Activated CD8-positive, alpha-beta T cell treated with anti-CD3 and anti-CD28 coated beads, Interleukin-2, amount 10 ng/mL, durations not matched to agents 7 days and 5 days (primary cell): ENCODE measurements at regions not wholly inside any gene's neighbourhood (a gene's known extent, or its start where the extent isn't known, plus 50 kb on each side); places are given as distances from the start of the nearest gene placed in this dataset.
A peak's percentile ranks its signal among the peaks of the same experiment; 100 is the strongest.

Experiments
- ATAC-seq: fragments of 150-1000 bp; cut with Tn5 transposase; one replicate; pipeline ENCODE4 v1.10.0; 2021; ENCODE audit warnings: moderate library complexity
- CTCF ChIA-PET: fragments of 350-600 bp; sonication (Branson Sonifier 250); formaldehyde crosslinking; loops from one replicate; lab custom pipeline; 2021; ENCODE audit warnings: antibody characterized with exemption; lab: Charles Lee
- POLR2A ChIA-PET: fragments of 350-600 bp; sonication (Branson Sonifier 250); formaldehyde crosslinking; loops from one replicate; lab custom pipeline; 2021; ENCODE audit warnings: antibody characterized with exemption; lab: Charles Lee
- DNase-seq: peaks from one replicate; pipeline ENCODE4 v3.0.0-alpha.2; 2020
- H3K27ac Mint-ChIP-seq: one replicate; pipeline ENCODE4 v1.8.0; 2021; ENCODE audit warnings: mild to moderate bottlenecking, mixed read lengths
- H3K27me3 Mint-ChIP-seq: one replicate; pipeline ENCODE4 v1.8.0; 2021; ENCODE audit warnings: low read depth, mixed read lengths
- H3K36me3 Mint-ChIP-seq: one replicate; pipeline ENCODE4 v1.8.0; 2021; ENCODE audit warnings: low read depth, mixed read lengths
- H3K4me1 Mint-ChIP-seq: one replicate; pipeline ENCODE4 v1.8.0; 2021; ENCODE audit warnings: low read depth, mixed read lengths
- H3K4me3 Mint-ChIP-seq: one replicate; pipeline ENCODE4 v1.8.0; 2021; ENCODE audit warnings: mild to moderate bottlenecking, mixed read lengths
- H3K9me3 Mint-ChIP-seq: one replicate; pipeline ENCODE4 v1.8.0; 2022; ENCODE audit warnings: mixed read lengths; ENCODE audit not compliant: insufficient read depth

GRCh38 chr2:177314722-177315264 lies 50.3 kb upstream of the NFE2L2 start:
- H3K27me3 Mint-ChIP-seq: no peaks in the 10 kb centered on the region
- H3K9me3 Mint-ChIP-seq: no peaks in the 10 kb centered on the region
- H3K36me3 Mint-ChIP-seq: peaks cover 6% of the 10 kb centered on the region
- H3K27ac Mint-ChIP-seq: no peak overlapping the region
- DNase-seq (no peak), ATAC-seq (no peak)
- no peak overlapping the region for H3K4me3 Mint-ChIP-seq
- CTCF ChIA-PET: interaction anchor here (0.6 to 2.5 kb wide), 9 partner anchors 12 to 154 kb away, joined by 3 to 11 read pairs (median 6); no protein-coding TSS in a partner anchor
- peaks cover 16% of the 10 kb centered on the region for H3K4me1 Mint-ChIP-seq
- POLR2A ChIA-PET: interaction anchor here (4.4 kb wide), 1 partner anchor 50 kb away, joined by 22 read pairs; the partner anchor contains the start of gene NFE2L2

- CTCF ChIA-PET: interaction anchor here (1.0 to 2.4 kb wide), 2 partner anchors 20 to 151 kb away, joined by 8 to 11 read pairs; no protein-coding TSS in a partner anchor
- ATAC-seq: no peak
These were observed 50.8 kb upstream of the NFE2L2 start for GRCh38 chr2:177315364-177315763.

DNA sequence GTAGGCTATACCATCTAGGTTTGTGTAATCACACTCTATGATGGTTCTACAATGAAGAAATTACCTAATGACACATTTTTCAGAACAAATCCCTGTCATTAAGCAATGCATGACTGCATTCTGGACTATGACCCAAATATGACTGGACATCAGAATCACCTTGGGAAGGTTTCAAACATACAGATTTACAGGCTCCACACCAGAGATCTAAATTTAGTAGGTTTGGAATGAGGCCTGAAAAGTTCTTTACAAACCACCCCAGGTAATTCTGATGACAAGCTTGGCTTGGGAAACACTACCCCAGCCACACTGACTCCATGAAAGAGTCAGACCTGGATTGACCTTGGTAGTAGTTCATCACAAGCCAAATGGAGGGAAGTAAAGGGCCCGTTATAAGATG lies 52.2 kb upstream of the NFE2L2 start:
- Mint-ChIP-seq H3K9me3 (no peaks in the 10 kb centered on the region), H3K27ac (no peak overlapping the region), H3K27me3 (no peaks in the 10 kb centered on the region), H3K4me3 (no peak overlapping the region), H3K4me1 (peaks cover 5% of the 10 kb centered on the region), H3K36me3 (peaks cover 2% of the 10 kb centered on the region)
- no peak for DNase-seq
- POLR2A ChIA-PET: no interaction called here
- no peak for ATAC-seq
- CTCF ChIA-PET: no interaction called here

More at GRCh38 chr2:177315364-177315763, 50.8 kb upstream of the NFE2L2 start:
- POLR2A ChIA-PET: interaction anchor here (4.4 kb wide), 1 partner anchor 51 kb away, joined by 22 read pairs; the partner anchor contains the start of gene NFE2L2
- Mint-ChIP-seq H3K27me3 (no peaks in the 10 kb centered on the region), H3K27ac (no peak overlapping the region), H3K36me3 (peaks cover 6% of the 10 kb centered on the region), H3K9me3 (no peaks in the 10 kb centered on the region), H3K4me1 (peaks cover 10% of the 10 kb centered on the region), H3K4me3 (no peak overlapping the region)
- no peak for DNase-seq

GRCh38 chr2:177317443-177317842 lies 52.9 kb upstream of the NFE2L2 start:
- no peaks in the 10 kb centered on the region for H3K27me3 Mint-ChIP-seq
- H3K36me3 Mint-ChIP-seq: peaks cover 2% of the 10 kb centered on the region
- no peak for DNase-seq
- H3K27ac Mint-ChIP-seq: no peak overlapping the region
- ChIA-PET CTCF (no interaction called here), POLR2A (no interaction called here)
- H3K9me3 Mint-ChIP-seq: no peaks in the 10 kb centered on the region
- ATAC-seq: no peak
- H3K4me1 Mint-ChIP-seq: peaks cover 5% of the 10 kb centered on the region
- H3K4me3 Mint-ChIP-seq: no peak overlapping the region

- ATAC-seq: no peak
- CTCF ChIA-PET: interaction anchor here (0.6 to 0.7 kb wide), 2 partner anchors 53 to 153 kb away, joined by 3 read pairs; partner anchors contain the start of gene NFE2L2
- H3K27ac Mint-ChIP-seq: no peak overlapping the region
These were observed 53.3 kb upstream of the NFE2L2 start for GRCh38 chr2:177317857-177318256.

GRCh38 chr2:177318613-177319012 lies 54.1 kb upstream of the NFE2L2 start:
- no peaks in the 10 kb centered on the region for H3K27me3 Mint-ChIP-seq
- no peak for ATAC-seq
- peaks cover 4% of the 10 kb centered on the region for H3K36me3 Mint-ChIP-seq
- no peak overlapping the region for H3K27ac Mint-ChIP-seq
- H3K4me3 Mint-ChIP-seq: no peak overlapping the region
- ChIA-PET CTCF (interaction anchor here (0.6 to 0.7 kb wide), 2 partner anchors 54 to 154 kb away, joined by 3 read pairs; partner anchors contain the start of gene NFE2L2), POLR2A (no interaction called here)
- H3K4me1 Mint-ChIP-seq: no peaks in the 10 kb centered on the region
- DNase-seq: no peak
- no peaks in the 10 kb centered on the region for H3K9me3 Mint-ChIP-seq

More at GRCh38 chr2:177317857-177318256, 53.3 kb upstream of the NFE2L2 start:
- Mint-ChIP-seq H3K9me3 (no peaks in the 10 kb centered on the region), H3K4me1 (peaks cover 5% of the 10 kb centered on the region), H3K27me3 (no peaks in the 10 kb centered on the region), H3K4me3 (no peak overlapping the region), H3K36me3 (peaks cover 2% of the 10 kb centered on the region)
- POLR2A ChIA-PET: no interaction called here
- DNase-seq: no peak

DNA sequence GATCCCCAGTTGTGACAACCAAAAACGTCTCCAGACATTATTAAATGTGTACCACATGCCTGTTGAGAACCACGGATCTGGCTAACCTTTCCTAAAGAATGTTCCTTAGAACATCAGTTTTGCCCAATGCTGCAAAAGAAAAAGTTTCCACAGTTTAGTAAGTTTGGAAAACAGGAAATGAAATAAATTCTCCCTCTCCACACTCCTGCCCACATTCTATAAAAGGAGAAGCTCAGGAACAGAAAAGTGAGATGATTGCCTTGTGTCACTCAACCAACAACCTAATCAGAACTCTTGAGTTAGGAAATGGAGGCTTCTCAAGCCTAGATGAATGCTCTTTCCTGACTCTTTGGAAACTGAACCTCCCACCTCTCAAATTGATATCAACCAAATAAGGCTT lies 56.1 kb upstream of the NFE2L2 start:
- CTCF ChIA-PET: no interaction called here
- H3K9me3 Mint-ChIP-seq: no peaks in the 10 kb centered on the region
- POLR2A ChIA-PET: no interaction called here
- ATAC-seq (no peak), DNase-seq (no peak)
- H3K4me3 Mint-ChIP-seq: no peak overlapping the region
- peaks cover 4% of the 10 kb centered on the region for H3K36me3 Mint-ChIP-seq
- H3K27ac Mint-ChIP-seq: no peak overlapping the region
- no peaks in the 10 kb centered on the region for H3K27me3 Mint-ChIP-seq
- no peaks in the 10 kb centered on the region for H3K4me1 Mint-ChIP-seq

- POLR2A ChIA-PET: no interaction called here
- H3K27ac Mint-ChIP-seq: peak overlapping the region; percentile 26
- no peak overlapping the region for H3K4me3 Mint-ChIP-seq
- DNase-seq (no peak), ATAC-seq (no peak)
- peaks cover 4% of the 10 kb centered on the region for H3K36me3 Mint-ChIP-seq
- H3K9me3 Mint-ChIP-seq: no peaks in the 10 kb centered on the region
- CTCF ChIA-PET: no interaction called here
- no peaks in the 10 kb centered on the region for H3K27me3 Mint-ChIP-seq
- no peaks in the 10 kb centered on the region for H3K4me1 Mint-ChIP-seq
These were observed 58.3 kb upstream of the NFE2L2 start for GRCh38 chr2:177322801-177323261.

DNA sequence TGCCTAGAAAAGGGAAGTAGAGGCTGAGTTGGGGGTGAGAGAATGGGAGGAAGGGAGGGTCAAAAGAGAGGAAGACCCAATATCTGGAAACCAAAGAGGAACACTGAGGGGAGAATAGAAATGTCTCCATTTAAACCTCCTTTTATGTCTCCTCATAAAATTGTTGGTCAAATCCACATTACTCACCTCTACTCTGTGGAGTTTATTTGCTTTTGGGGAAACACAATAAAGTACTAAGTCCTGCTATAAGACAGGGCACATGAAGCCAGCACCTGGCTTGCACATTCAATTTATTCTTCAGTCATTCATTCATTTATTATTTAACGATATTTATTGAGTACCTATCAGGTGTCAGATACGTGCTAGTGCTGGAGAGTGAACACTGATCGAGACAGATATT lies 60.3 kb upstream of the NFE2L2 start:
- Mint-ChIP-seq H3K27ac (no peak overlapping the region), H3K4me3 (no peak overlapping the region), H3K36me3 (peaks cover 7% of the 10 kb centered on the region), H3K9me3 (no peaks in the 10 kb centered on the region), H3K4me1 (peaks cover 3% of the 10 kb centered on the region), H3K27me3 (no peaks in the 10 kb centered on the region)
- ChIA-PET POLR2A (no interaction called here), CTCF (interaction anchor here (1.0 kb wide), 1 partner anchor 11 kb away, joined by 3 read pairs; no protein-coding TSS in a partner anchor)
- ATAC-seq (no peak), DNase-seq (no peak)

DNA sequence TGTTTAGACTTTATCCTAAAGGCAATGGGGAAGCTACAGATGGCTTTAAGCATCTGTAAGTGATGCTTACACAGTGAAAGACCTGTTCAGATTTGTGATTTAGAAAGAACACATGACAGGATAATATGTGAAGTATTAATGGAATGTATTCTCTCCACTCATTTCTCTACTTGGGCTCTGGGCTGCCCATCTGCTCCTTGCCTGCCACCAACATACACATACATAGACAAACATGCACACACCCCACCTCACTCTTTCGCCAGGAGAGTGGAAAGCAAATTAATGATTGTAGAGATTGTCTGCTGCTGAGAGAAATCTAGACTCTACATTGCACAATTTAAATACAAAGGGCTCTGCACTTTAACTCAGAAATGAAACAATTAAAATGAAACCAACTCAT lies 61.0 kb upstream of the NFE2L2 start:
- H3K4me3 Mint-ChIP-seq: no peak overlapping the region
- H3K27ac Mint-ChIP-seq: no peak overlapping the region
- CTCF ChIA-PET: interaction anchor here (1.0 to 1.7 kb wide), 2 partner anchors 10 to 61 kb away, joined by 3 to 11 read pairs; partner anchors contain the start of gene NFE2L2
- peaks cover 7% of the 10 kb centered on the region for H3K36me3 Mint-ChIP-seq
- no peaks in the 10 kb centered on the region for H3K27me3 Mint-ChIP-seq
- no peaks in the 10 kb centered on the region for H3K9me3 Mint-ChIP-seq
- peaks cover 3% of the 10 kb centered on the region for H3K4me1 Mint-ChIP-seq
- POLR2A ChIA-PET: interaction anchor here (2.0 kb wide), 1 partner anchor 62 kb away, joined by 6 read pairs; no protein-coding TSS in a partner anchor
- DNase-seq: no peak
- ATAC-seq: no peak

GRCh38 chr2:177326005-177326404 lies 61.5 kb upstream of the NFE2L2 start:
- POLR2A ChIA-PET: interaction anchor here (2.0 kb wide), 1 partner anchor 62 kb away, joined by 6 read pairs; no protein-coding TSS in a partner anchor
- Mint-ChIP-seq H3K4me1 (peaks cover 3% of the 10 kb centered on the region), H3K27ac (no peak overlapping the region), H3K36me3 (peaks cover 7% of the 10 kb centered on the region), H3K27me3 (no peaks in the 10 kb centered on the region), H3K9me3 (no peaks in the 10 kb centered on the region), H3K4me3 (no peak overlapping the region)
- CTCF ChIA-PET: interaction anchor here (1.0 to 1.7 kb wide), 3 partner anchors 9 to 62 kb away, joined by 3 to 11 read pairs (median 6); partner anchors contain the start of gene NFE2L2
- no peak for DNase-seq
- ATAC-seq: no peak

- Mint-ChIP-seq H3K4me3 (no peak overlapping the region), H3K27me3 (no peaks in the 10 kb centered on the region), H3K36me3 (peaks cover 7% of the 10 kb centered on the region), H3K9me3 (no peaks in the 10 kb centered on the region), H3K27ac (no peak overlapping the region), H3K4me1 (peaks cover 3% of the 10 kb centered on the region)
- POLR2A ChIA-PET: interaction anchor here (0.8 to 2.0 kb wide), 3 partner anchors 62 to 162 kb away, joined by 3 to 6 read pairs (median 4); partner anchors contain the start of gene NFE2L2
- CTCF ChIA-PET: interaction anchor here (1.2 to 2.1 kb wide), 4 partner anchors 9 to 162 kb away, joined by 4 to 11 read pairs (median 8); partner anchors contain the start of gene NFE2L2
- ATAC-seq: no peak
- DNase-seq: no peak
These were observed 62.1 kb upstream of the NFE2L2 start for GRCh38 chr2:177326591-177326990.
